ENCODE measurements at regions not wholly inside any gene's neighbourhood (a gene's known extent, or its start where the extent isn't known, plus 50 kb on each side); places are given as distances from the start of the nearest gene placed in this dataset.
"Not testable (repeated sequence)": the region's sequence is repeated elsewhere in the genome, so short reads cannot be mapped to it uniquely, and the experiment has no call there.

DNA sequence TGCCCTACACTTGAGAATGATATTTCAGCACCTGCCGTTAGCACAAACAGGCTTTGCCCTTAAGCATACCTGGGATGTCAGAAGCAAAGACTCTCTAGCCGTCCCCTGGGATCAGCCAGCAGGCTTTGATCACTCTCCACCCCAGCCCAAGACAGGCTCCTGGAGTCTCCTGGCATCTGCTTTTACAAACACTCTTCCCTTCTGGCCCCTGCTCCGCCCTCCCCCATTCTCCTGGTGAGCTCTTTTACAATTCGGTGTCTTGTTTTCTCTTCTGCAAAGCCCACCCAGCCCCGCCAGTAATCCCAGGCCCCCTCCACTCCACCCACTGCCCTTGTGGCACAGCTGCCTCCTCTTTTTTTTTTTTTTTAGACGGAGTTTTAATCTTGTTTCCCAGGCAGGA, 50.4 kb downstream of the KATNIP start:
- DNase-seq (ENCODE audit: low spot score): no peak

DNA sequence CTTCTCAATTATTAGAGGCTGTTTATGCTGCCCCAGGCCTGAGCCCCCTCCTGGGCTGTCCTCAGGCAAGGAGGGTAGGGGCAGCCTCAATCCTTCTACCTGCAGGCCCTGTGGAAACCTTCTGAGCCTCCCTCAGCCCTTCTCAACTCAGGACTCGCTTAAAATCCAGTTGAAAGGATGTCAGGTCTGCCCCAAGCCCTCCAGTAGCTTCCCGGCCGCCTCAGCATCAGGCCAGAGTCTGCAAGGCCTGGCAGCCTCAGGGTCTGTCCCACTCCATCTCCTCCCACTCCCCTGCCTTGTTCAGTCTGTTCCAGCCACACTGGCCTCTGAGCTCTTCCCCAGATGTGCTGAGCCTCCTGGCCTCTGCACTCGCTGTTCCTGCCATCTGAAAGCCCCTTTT, 52.2 kb downstream of the KATNIP start:
- DNase-seq (ENCODE audit: low spot score): no peak

DNA sequence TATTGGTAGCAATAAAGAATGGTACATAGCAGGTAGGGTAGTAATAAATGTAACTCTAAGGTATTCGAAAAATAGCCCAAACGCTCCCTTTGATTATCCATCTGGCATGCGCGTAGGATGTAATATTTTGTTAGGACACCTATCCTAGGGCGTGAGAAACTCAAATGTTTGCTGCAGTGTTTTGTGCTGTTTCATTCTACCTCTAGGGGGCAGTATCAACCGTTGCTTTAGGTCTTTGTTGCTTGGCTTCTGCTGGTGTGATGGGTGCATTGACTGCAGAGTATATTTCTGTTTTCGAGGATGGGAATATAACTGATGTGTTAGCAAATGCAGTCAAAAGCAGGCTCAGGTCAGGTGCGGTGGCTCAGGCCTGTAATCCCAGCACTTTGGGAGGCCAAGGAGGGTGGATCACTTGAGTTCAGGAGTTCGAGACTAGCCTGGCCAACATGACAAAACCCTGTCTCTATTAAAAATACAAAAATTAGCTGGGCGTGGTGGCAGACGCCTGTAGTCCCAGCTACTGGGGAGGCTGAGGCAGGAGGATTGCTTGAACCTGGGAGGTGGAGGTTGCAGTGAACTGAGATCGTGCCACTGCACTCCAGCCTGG, 55.7 kb downstream of the KATNIP start:
- DNase-seq (ENCODE audit: low spot score): peak; percentile 68

DNA sequence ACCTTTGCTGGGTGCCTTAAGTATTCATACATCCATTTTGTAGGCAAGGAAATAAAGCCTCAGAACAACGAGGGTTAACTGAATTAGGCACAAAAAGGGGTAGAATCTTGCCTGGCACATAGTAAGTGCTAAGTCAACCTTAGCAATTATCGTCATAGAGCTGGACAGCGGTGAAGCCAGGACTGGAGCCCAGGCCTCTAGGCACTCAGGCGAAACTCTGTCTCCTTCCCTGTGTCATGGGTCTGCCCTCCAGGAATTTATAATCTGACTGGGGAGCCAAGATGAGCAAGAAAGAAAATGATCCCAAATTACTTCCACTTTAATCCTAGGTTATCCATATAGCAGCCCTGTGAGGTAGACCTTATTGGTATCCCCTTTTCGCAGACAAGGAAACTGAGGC, 61.4 kb downstream of the KATNIP start:
- DNase-seq (ENCODE audit: low spot score): no peak

DNA sequence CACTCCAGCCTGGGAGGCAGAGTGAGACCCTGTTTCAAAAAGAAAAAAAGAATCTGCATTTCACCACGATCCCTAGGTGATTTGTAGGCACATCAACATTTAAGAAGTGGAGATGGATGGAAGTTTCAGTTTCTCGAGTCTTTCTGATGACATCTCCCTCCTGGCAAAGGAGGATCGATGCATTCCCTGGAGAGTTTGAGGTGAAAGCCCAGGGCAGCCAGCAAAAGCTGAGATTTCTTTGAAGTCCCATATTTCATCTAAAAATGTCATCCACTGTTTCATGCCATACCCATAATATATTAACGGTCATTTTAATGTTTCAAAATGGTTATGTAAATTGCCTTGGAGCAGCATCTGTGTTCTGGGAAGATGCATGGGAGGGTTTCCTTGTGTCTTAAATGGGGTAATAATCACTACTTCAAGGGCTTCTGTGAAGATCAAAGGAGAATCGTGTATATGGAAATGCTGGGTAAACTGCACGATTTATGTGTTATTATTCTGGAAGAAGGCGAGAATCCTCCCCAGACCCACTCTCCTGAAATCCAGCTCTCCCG, 63.4 kb downstream of the KATNIP start:
- no peak for DNase-seq (ENCODE audit: low spot score)

DNA sequence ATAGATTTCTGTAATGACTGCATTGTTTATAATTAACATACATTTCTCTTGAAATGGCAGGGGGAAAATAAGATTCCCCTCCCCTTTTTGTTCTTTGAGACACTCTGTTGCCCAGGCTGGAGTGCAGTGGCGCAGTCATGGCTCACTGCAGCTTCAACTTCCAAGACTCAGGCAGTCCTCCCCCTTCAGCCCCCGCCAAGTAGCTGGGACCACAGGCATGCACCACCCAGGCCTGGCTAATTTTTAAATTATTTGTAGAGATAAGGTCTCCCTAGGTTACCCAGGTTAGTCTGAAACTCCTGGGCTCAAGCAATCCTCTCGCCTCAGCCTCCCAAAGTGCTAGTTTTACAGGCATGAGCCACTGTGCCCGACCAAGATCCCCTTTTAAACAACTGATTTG, 67.7 kb downstream of the KATNIP start:
- DNase-seq (ENCODE audit: low spot score): no peak

DNA sequence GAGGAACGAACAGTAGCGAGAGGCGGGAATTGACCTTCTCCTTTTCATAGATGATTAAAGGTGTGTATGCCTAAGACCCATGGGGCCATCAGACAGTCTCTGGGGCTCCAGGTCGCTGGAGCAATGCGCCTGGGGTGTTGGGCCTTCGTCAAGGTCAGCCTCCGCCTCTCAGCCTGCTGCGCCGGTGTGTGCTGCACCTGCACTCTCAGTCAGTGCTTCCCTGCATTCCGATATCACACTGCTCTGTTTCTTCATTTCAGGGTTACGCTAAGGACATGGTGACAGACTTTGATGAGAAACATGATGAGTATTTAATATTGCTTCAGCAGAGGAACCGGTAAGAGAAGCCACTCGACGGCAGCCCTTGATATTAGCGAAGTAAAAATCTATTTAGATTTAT, 68.2 kb downstream of the KATNIP start:
- DNase-seq (ENCODE audit: low spot score): no peak

DNA sequence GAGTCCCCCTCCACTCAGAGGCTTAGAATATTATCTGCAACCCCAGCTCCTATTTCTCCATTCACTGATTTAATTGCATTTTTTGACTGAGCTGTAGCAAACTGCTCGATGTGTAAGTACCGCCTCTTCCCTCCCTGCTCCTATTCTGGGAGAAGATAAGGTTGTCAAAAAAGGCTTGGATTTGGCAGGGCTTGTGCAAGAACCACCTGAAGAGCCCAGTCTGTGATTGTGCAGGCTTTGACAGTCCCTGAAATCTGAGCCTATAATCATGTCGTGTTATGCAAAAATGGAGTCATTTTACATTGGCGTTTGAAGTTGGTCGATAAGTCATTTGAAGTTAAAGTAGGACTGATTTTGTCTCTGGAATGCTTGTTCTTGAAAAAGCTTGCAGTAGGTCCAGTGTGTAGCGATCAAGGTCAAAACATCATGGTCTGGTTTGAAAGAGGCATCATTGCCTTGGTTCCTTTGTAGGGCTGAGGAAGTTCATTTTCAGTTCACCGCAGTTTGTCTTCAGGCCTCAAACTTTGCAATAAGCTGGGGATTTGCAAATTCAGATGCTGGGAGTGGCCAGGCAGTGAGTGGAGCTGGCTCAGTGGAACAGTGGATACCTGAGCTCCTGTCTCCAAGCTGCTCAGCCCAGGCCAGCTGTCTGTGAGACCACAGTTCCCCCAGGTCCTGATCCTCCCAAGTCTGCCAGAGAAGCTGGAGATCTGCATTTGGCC, 68.8 kb downstream of the KATNIP start:
- DNase-seq (ENCODE audit: low spot score): no peak

DNA sequence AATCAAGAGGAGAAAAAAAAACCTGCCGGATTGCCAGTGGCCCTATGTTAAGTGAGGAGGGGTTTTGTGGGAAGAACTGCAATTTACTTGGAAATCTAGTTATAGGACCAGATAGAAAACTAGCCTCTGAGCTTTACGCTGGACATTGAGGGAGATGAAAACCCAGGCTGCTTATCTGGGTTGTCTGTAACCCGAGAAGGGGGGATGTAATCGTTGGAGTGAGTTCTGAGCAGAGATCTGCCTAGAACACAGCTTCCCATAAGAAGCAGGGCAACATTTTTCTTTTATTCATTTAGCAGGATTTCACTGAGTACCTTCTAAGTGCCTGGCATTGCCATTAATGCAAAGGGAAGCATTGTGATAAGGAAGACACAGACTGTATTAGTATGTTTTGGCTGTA, 70.6 kb downstream of the KATNIP start:
- DNase-seq (ENCODE audit: low spot score): no peak

DNA sequence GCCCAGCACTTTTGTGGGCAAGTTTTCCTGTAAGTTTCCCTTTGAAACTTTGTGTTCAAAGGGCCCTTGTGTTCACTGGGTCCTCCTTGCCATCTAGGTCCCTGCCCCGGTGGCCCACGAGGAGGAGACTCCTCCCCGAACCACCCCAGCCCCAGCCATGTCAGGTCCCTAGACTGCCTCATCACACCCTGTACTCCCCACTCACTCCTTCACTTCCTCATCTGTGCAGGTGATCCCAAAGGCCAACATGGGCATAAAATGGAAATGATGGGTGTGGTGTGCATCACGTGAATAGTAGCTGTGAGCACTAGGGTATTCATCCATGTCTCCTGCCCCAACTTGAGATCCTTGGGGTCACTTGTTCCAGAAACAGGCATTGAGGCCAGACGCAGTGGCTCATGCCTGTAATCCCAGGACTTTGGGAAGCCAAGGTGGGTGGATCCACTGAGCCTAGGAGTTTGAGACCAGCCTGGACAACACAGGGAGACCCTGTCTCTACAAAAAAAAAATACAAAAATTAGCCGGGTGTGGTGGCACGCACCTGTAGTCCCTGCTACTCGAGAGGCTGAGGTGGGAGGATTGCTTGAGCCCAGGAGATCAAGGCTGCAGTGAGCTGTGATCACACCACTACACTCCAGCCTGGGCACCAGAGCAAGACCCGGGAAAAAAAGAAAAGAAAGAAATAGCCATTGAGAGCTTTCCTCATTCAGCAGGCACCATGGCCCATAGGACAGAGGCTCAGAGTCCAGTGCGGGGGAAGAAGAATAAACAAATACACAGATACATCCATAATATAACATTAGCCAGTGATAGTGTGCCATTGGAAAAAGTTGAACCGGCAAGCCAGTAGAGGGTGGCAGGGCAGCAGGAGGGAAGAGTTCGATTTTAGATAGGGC, 74.5 kb downstream of the KATNIP start:
- no peak for DNase-seq (ENCODE audit: low spot score)

DNA sequence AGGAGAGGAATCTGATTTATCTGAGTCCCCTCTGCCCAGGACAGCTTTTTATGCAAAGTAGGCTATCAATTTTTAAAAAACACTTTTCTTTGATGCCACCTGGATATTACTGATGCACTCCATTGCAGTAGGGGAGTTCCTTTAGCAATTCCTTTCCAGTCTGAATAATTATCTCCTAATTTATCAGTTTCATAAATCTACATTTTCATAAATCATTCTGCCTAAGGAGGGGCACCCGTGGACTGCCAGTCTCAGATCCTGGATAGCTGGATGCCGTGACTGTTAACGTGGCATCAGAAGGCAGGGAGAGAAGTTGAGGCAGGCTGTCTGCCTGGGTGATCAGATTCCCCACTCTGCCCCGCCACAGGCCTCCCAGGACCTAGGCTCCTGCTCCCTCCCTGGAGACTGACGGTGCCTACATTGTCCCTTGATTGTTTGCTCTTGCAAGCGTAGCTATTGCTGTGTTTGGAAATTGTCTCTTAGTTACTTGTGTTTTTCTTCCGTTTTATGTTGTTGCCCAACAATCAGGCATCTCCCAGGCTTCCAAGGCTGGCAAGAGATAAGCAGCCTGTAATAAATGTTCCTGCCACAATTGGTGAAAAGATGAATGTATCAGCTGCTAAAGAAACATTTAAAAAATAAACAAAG, 75.2 kb downstream of the KATNIP start:
- DNase-seq (ENCODE audit: low spot score): no peak

DNA sequence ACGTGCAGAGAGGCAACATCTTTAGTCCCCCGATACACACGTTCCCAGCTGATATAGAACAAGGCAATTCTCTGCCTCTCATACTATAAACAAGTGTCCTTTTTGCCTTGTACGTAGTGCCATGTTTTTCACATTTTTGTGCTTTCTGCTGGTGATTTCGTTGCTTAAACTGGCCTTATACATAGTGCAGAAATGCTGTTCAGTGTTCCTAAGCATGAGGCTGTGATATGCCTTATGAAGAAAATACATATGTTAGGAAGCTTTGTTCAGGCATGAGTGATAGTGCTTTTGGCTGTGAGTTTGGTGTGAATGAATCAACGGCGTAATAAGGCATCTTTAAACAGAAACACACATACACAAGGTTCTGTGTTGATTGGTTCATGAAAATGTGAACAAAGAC, 77.2 kb downstream of the KATNIP start:
- DNase-seq (ENCODE audit: low spot score): no peak

DNA sequence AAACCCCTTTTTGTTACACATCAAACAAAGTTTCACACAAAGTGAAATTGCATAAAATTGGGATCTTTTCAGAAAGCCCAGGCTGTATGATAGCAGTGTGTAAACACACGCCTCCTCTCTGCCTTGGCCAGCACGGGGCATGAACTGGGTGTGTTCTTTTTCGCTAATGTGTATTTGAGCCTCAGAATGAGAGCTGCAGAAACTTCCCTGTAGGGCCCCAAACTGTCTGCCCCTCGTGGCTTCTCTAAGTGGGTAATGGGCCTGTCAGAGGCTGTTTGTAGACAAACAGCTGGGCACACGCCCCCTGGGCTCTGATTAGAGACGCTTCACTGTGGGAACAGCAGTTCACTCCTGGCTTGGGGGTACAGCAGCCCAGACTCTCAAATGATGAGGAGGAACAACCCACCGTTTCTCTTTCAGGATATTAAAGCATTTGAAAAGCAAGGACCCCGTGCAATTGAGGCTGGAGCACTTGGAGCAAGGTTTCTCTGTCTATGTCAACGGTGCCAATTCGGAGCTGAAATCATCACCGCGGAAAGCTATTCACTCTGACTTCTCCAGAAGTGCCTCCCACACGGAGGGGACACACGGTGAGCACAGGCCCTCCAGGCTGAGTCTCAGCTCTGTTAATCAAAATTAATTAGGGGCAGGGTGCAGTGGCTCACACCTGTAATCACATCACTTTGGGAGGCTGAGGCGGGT, 78.4 kb downstream of the KATNIP start:
- no peak for DNase-seq (ENCODE audit: low spot score)

DNA sequence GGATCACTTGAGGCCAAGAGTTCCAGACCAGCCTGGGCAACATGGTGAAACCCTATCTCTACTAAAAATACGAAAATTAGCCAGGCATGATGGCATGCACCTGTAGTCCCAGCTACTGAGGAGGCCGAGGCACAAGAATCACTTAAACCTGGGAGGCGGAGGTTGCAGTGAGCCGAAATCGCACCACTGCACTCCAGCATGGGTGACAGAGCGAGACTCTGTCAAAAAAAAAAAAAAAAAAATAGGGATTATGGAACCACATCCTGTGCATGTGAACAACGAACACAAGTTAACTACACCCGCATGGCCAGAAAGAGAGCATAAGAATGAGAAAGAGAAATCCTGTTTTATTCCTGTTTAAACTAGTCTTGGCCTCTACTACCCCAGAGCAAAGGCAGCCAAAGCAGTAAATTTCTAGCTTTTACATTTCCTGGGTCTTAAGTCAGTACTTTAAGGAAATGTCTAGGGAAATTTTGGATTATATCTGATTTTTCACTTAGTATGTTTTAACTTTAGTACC, 79.1 kb downstream of the KATNIP start:
- not testable (repeated sequence) for DNase-seq (ENCODE audit: low spot score)

DNA sequence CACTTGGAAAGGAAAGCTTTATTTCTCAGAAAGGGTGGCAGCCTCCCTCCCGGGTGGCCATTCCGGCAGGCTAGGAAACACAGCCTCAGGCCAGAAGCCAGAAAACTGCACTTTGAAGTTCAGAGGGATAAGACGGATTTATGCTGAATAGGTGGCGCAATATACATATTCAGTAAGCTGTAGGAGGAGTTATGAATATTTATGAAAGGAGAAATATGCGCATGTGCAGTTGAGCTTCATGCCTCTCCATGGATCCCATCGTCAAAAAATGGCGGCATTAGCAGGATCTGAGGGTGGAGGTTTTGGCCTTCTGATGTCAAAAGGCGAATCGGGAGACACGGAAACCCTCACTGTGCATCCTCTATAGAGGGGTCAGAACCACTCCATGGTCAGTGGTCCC, 82.3 kb downstream of the KATNIP start:
- DNase-seq (ENCODE audit: low spot score): no peak

DNA sequence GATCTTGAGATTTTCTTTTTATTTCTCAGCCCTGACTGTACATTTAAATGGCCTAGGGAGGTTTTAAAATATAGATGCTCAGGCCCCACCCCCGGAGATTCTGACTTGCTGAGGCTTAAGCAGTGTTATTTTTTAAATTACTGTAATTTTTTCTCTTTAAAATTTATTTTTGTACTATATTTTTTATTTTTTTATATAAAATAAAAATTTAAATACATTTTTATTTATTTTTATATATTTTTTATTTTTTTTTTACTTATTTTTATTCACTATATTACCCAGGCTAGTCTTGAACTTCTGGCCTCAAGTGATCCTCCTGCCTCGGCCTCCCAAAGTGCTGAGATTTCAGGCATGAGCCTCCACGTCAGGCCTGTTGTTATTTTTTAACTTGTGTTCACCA, 83.3 kb downstream of the KATNIP start:
- no peak for DNase-seq (ENCODE audit: low spot score)

DNA sequence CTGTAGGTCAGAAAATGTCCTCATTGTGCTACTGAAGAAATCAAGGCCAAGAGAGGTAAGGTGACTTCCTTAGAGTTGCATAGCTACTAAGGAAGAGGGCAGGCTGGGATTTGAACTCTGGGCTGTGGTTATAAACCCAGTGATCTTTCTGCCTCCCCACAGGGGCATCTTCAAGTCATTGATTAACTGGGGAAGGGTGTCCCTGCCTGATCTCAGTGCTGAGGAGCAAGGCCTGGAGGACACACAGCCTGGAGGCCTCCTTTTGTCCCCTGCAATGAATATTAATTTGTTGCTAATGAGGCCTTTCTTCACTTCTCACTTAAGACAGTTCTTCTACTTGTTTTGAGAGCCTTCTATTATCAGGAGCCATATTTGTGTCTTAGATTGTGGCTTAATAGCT, 83.8 kb downstream of the KATNIP start:
- no peak for DNase-seq (ENCODE audit: low spot score)

DNA sequence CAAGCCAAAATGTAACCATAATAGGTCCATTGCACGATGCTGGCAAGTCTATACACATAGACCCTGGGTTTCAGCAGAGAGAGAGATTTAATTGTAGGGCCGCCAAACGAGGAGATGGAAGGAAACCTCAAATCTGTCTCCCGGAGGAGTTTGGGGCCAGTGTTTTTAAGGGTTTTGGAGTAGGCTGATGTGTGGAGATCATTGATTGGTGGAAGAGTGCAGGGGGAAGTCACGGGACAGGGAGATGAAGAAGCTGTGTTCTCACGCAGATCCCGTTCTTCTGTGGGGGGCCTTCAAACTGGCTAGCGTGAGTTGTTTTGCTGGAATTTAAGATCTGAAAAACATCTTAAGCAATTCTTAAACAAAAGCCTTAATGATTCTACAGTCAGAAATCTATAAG, 84.8 kb downstream of the KATNIP start:
- no peak for DNase-seq (ENCODE audit: low spot score)

DNA sequence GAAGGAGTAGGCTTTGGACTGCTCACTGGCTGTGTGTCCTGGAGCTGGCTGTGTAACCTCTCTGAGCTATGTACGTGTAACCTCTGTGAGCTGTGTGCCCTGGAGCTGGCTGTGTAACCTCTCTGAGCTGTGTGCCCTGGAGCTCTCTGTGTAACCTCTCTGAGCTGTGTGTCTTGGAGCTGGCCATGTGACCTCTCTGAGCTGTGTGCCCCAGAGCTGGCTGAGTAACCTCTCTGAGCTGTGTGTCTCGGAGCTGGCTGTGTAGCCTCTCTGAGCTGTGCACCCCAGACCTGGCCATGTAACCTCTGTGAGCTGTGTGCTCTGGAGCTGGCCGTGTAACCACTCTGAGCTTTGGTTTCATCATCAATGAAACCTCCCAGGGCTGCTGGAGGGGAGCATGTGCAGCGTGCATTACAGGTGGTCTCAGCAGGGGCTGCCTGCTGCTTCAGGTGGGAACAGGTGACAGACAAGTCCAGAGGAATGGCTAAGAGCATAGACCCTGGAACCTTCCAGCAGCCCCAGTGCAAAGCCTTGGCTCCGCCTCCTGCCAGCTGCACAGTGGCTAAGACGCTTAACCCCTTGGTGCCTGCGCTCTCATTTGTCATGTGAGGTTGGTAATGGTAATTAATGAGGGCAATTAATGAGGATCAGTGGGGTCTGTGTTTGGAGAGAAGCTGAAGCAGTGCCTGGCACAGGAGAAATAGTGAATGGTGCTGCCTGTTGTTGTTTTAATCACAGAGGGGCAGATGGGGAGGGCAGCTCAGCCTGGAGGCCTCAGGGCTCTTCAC, 86.7 kb downstream of the KATNIP start:
- no peak for DNase-seq (ENCODE audit: low spot score)

DNA sequence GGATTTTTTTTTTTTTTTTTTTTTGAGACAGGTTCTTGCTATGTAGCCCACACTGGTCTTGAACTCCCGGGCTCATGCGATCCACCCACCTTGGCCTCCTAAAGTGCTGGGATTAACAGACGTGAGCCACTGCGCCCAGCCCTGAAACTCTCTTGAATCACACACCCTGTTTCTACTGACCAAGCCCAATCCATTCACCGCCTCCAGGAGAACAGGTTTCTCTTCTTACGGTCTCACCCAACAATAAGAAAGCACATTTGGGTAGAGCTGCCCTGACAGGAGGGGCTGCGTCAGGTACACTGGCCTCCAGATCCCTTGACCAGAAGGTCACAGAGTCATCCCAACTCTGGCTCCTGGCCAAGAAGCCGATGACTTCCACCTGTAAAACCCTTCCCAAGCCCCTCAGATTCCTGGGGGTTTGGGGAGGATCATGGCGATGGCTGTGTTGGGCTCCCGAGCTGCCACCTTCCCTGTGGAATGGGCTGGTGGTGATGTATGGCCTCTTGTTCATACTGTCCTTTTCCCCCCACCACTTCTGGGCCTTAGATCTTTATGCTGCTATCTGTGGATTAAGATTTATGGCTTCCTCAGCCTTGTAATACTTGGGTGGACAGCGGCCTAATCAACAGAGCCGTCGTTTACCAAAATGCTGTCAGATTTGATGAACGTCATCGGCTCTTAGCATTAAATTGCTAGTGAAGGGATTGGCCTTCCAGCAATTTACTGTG, 89.1 kb downstream of the KATNIP start:
- no peak for DNase-seq (ENCODE audit: low spot score)

All from NAMALWA (cell line).